ENCODE measurements at regions not wholly inside any gene's neighbourhood (a gene's known extent, or its start where the extent isn't known, plus 50 kb on each side); places are given as distances from the start of the nearest gene placed in this dataset.

DNA sequence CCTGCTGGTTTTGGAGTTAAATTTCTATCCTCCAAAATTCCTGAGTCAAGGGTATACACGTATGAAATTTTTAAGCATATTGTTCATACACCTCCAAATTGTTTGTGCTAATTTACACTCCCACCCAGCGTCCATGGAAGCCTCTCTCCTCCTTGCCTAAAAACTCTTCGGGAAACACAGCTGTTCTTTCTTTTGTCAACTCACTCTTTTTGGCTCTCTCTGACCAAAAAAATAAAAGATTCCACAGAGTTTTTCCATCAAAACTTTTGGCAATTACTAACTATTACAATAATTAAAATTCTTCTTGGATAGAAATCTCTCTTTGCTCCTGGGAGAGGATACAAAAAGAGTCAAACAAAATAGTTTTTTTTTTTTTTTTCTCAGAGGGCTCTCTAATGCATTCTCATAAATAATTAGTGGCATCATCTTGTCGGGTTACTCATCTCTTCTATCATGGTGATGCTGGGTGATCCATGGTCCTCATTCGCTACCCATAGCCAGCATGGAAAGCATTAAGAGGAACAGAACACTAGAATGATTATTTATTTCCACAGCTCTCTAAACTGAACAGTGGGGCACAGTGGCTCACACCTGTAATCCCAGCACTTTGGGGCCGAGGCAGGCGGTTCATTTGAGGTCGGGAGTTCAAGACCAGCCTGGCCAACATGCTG, 310.7 kb downstream of the SFMBT2 start:
- WGBS (ENCODE audit: extremely low coverage, insufficient read length, low lambda C conversion rate), result no CpG with 5 or more reads among the region's 8 CpGs
- H3K36me3 Mint-ChIP-seq (ENCODE audit: insufficient read depth in 1 of 3, low read depth in 3 of 3), result no peaks in the 10 kb centered on the region
- H2BK20ac ChIP-seq (ENCODE audit: low read depth, low read length, poor library complexity, severe bottlenecking), result no peak overlapping the region
- no peak overlapping the region for H3K27ac ChIP-seq (ENCODE audit: insufficient read length, low read depth, low read length)
- H4K20me1 ChIP-seq (ENCODE audit: control insufficient read depth, insufficient read depth, insufficient read length), result no peaks in the 10 kb centered on the region
- no peak overlapping the region for H3K27ac Mint-ChIP-seq
- DNase-seq, result no peak
- H3K18ac ChIP-seq (ENCODE audit: insufficient read length, low read depth, low read length), result no peak overlapping the region
- H2AK5ac ChIP-seq (ENCODE audit: insufficient read length, low read length), result no peak overlapping the region
- no peak overlapping the region for H2BK15ac ChIP-seq (ENCODE audit: low read depth, low read length)
- H3K4me1 Mint-ChIP-seq, result no peaks in the 10 kb centered on the region
- no peak overlapping the region for H3K56ac ChIP-seq (ENCODE audit: insufficient read length, low read depth, low read length)
- H4K8ac ChIP-seq (replicated peaks; ENCODE audit: insufficient read length, low read depth, low read length), result no peak overlapping the region
- no peak overlapping the region for H3K23ac ChIP-seq (ENCODE audit: insufficient read length, low read depth, low read length)
- H3K79me2 ChIP-seq (ENCODE audit: insufficient read depth, low read length), result no peaks in the 10 kb centered on the region
- no peak overlapping the region for H2BK12ac ChIP-seq (ENCODE audit: insufficient read length, low read depth, low read length)
- H3K14ac ChIP-seq (ENCODE audit: insufficient read depth, low read length), result no peak overlapping the region
- H3K4me3 Mint-ChIP-seq, result no peak overlapping the region
- no peaks in the 10 kb centered on the region for H3K27me3 ChIP-seq (ENCODE audit: insufficient read depth, low read length)
- H3K9me3 Mint-ChIP-seq, result peaks cover 3 to 4% of the 10 kb centered on the region in 2 experiments; a peak in 4 of 5 replicates
- no peaks in the 10 kb centered on the region for H3K27me3 Mint-ChIP-seq (ENCODE audit: low read depth)
- H3K4ac ChIP-seq (ENCODE audit: low read depth, low read length), result no peak overlapping the region
- H3K9ac ChIP-seq (ENCODE audit: extremely low read depth, insufficient read length, low read length), result no peak overlapping the region
- no peak overlapping the region for H2BK5ac ChIP-seq (ENCODE audit: insufficient read length, low read length)
- H4K5ac ChIP-seq (ENCODE audit: insufficient read length, low read depth, low read length), result no peak overlapping the region
- H2BK120ac ChIP-seq (ENCODE audit: low read depth, low read length, poor library complexity, severe bottlenecking), result no peak overlapping the region
- H3T11ph ChIP-seq (ENCODE audit: low read length), result no peak overlapping the region
- no peaks in the 10 kb centered on the region for H3K4me1 ChIP-seq (ENCODE audit: insufficient read depth, low read length)
- H2AFZ ChIP-seq (ENCODE audit: low read length), result no peak overlapping the region
- H3K9me3 ChIP-seq (ENCODE audit: control insufficient read depth, low read depth, low read length), result no peaks in the 10 kb centered on the region
- no peaks in the 10 kb centered on the region for H3K23me2 ChIP-seq (ENCODE audit: insufficient read length, low read depth, low read length, poor library complexity, severe bottlenecking)
- H4K91ac ChIP-seq (ENCODE audit: insufficient read length, low read depth, low read length), result no peak overlapping the region
- H3K79me1 ChIP-seq (ENCODE audit: insufficient read depth, low read depth, low read length, poor library complexity, severe bottlenecking), result no peaks in the 10 kb centered on the region
- H3K4me2 ChIP-seq (ENCODE audit: insufficient read depth, insufficient read length, low read length), result no peak overlapping the region
- TF ChIP-seq CTCF (conservative IDR thresholded peaks at IDR 0.05), result no peak

Data from H9 (cell line).